ENCODE measurements at regions not wholly inside any gene's neighbourhood (a gene's known extent, or its start where the extent isn't known, plus 50 kb on each side); places are given as distances from the start of the nearest gene placed in this dataset.
"Not testable (repeated sequence)": the region's sequence is repeated elsewhere in the genome, so short reads cannot be mapped to it uniquely, and the experiment has no call there.

- H3K9me3 ChIP-seq (ENCODE audit: control insufficient read depth in 1 of 2, insufficient read depth in 1 of 2, low read length in 2 of 2) = no peaks in the 10 kb centered on the region
- Mint-ChIP-seq H3K9me3 (no peaks in the 10 kb centered on the region), H3K4me3 (no peak overlapping the region), H3K27ac (no peak overlapping the region), H3K27me3 (peaks cover 9% of the 10 kb centered on the region), H3K4me1 (ENCODE audit: low read depth) (no peaks in the 10 kb centered on the region), H3K36me3 (ENCODE audit: low read depth) (no peaks in the 10 kb centered on the region)
- no peaks in the 10 kb centered on the region for H3K4me1 ChIP-seq (ENCODE audit: insufficient read depth, low read length)
- intact Hi-C loops (cut with DNase I, micrococcal nuclease) = no loop called here
- H3K4me3 ChIP-seq (ENCODE audit: low read length) = no peak overlapping the region
- H3K27ac ChIP-seq (ENCODE audit: low read depth in 1 of 2, low read length in 2 of 2) = no peak overlapping the region
- ATAC-seq (ENCODE audit: poor library complexity) = no peak
- POLR2A ChIA-PET = no interaction called here
- no peak for TF ChIP-seq CTCF (IDR thresholded peaks at IDR 0.05)
- no peaks in the 10 kb centered on the region for H3K27me3 ChIP-seq (ENCODE audit: control insufficient read depth in 1 of 2, insufficient read depth in 2 of 2, low read length in 2 of 2)
- CTCF ChIA-PET = no interaction called here
- DNase-seq = no peak
- H3K36me3 ChIP-seq (ENCODE audit: insufficient read depth, low read length) = no peaks in the 10 kb centered on the region
Measured at GRCh38 chr2:84132370-84132769, 326.7 kb downstream of the SUCLG1 start.

- no peak overlapping the region for H3K4me3 Mint-ChIP-seq
- H3K36me3 Mint-ChIP-seq (ENCODE audit: low read depth) = no peaks in the 10 kb centered on the region
- no peaks in the 10 kb centered on the region for H3K9me3 Mint-ChIP-seq
- no peak overlapping the region for H3K27ac Mint-ChIP-seq
- no peaks in the 10 kb centered on the region for H3K4me1 Mint-ChIP-seq (ENCODE audit: low read depth)
- H3K4me1 ChIP-seq (ENCODE audit: insufficient read depth, low read length) = no peaks in the 10 kb centered on the region
- H3K9me3 ChIP-seq (ENCODE audit: control insufficient read depth in 1 of 2, insufficient read depth in 1 of 2, low read length in 2 of 2) = no peaks in the 10 kb centered on the region
- no peaks in the 10 kb centered on the region for H3K36me3 ChIP-seq (ENCODE audit: insufficient read depth, low read length)
- H3K4me3 ChIP-seq (ENCODE audit: low read length) = no peak overlapping the region
- no peak overlapping the region for H3K27ac ChIP-seq (ENCODE audit: low read depth in 1 of 2, low read length in 2 of 2)
- peaks cover 2% of the 10 kb centered on the region for H3K27me3 Mint-ChIP-seq
- ChIA-PET CTCF (no interaction called here), POLR2A (no interaction called here)
- ATAC-seq (ENCODE audit: poor library complexity) (no peak), DNase-seq (no peak)
- no peaks in the 10 kb centered on the region for H3K27me3 ChIP-seq (ENCODE audit: control insufficient read depth in 1 of 2, insufficient read depth in 2 of 2, low read length in 2 of 2)
- no peak for TF ChIP-seq CTCF (IDR thresholded peaks at IDR 0.05)
- intact Hi-C loops (cut with DNase I, micrococcal nuclease) = no loop called here
Measured at GRCh38 chr2:84131278-84131830, 327.7 kb downstream of the SUCLG1 start.

- Mint-ChIP-seq H3K4me1 (ENCODE audit: low read depth) (no peaks in the 10 kb centered on the region), H3K4me3 (no peak overlapping the region), H3K27ac (no peak overlapping the region), H3K9me3 (no peaks in the 10 kb centered on the region), H3K36me3 (ENCODE audit: low read depth) (no peaks in the 10 kb centered on the region), H3K27me3 (no peaks in the 10 kb centered on the region)
- no peak overlapping the region for H3K4me3 ChIP-seq (ENCODE audit: low read length)
- ChIA-PET POLR2A (no interaction called here), CTCF (no interaction called here)
- DNase-seq = no peak
- no peak overlapping the region for H3K27ac ChIP-seq (ENCODE audit: low read depth in 1 of 2, low read length in 2 of 2)
- no peak for ATAC-seq (ENCODE audit: poor library complexity)
- no peaks in the 10 kb centered on the region for H3K27me3 ChIP-seq (ENCODE audit: control insufficient read depth in 1 of 2, insufficient read depth in 2 of 2, low read length in 2 of 2)
- H3K36me3 ChIP-seq (ENCODE audit: insufficient read depth, low read length) = no peaks in the 10 kb centered on the region
- intact Hi-C loops (cut with DNase I, micrococcal nuclease) = no loop called here
- no peak for TF ChIP-seq CTCF (IDR thresholded peaks at IDR 0.05)
- no peaks in the 10 kb centered on the region for H3K9me3 ChIP-seq (ENCODE audit: control insufficient read depth in 1 of 2, insufficient read depth in 1 of 2, low read length in 2 of 2)
- H3K4me1 ChIP-seq (ENCODE audit: insufficient read depth, low read length) = no peaks in the 10 kb centered on the region
Measured at GRCh38 chr2:84129018-84129417, 330.1 kb downstream of the SUCLG1 start.

- H3K4me1 ChIP-seq (ENCODE audit: insufficient read depth, low read length); H3K4me1 Mint-ChIP-seq (ENCODE audit: low read depth); H3K27ac Mint-ChIP-seq; H3K9me3 Mint-ChIP-seq; H3K4me3 ChIP-seq (ENCODE audit: low read length); H3K4me3 Mint-ChIP-seq; H3K27ac ChIP-seq (ENCODE audit: low read depth in 1 of 2, low read length in 2 of 2); intact Hi-C loops (cut with DNase I, micrococcal nuclease); CTCF ChIA-PET; H3K27me3 ChIP-seq (ENCODE audit: control insufficient read depth in 1 of 2, insufficient read depth in 2 of 2, low read length in 2 of 2); ATAC-seq (ENCODE audit: poor library complexity); H3K36me3 Mint-ChIP-seq (ENCODE audit: low read depth); H3K9me3 ChIP-seq (ENCODE audit: control insufficient read depth in 1 of 2, insufficient read depth in 1 of 2, low read length in 2 of 2); DNase-seq; H3K27me3 Mint-ChIP-seq; H3K36me3 ChIP-seq (ENCODE audit: insufficient read depth, low read length); POLR2A ChIA-PET: not testable (repeated sequence)
Measured at GRCh38 chr2:84127812-84128211, 331.3 kb downstream of the SUCLG1 start.
